ENCODE measurements at regions not wholly inside any gene's neighbourhood (a gene's known extent, or its start where the extent isn't known, plus 50 kb on each side); places are given as distances from the start of the nearest gene placed in this dataset.

- H3K4me3 ChIP-seq (ENCODE audit: low read depth, low read length): no peak overlapping the region
- DNase-seq (ENCODE audit: low read depth): peak; percentile 15
- TF ChIP-seq CTCF (IDR thresholded peaks at IDR 0.05; ENCODE audit: control insufficient read depth, extremely low read depth, insufficient read depth): no peak
Measured at GRCh38 chr18:70627182-70627802, 338.4 kb downstream of the SOCS6 start.

- H3K4me3 ChIP-seq (ENCODE audit: low read depth, low read length): no peak overlapping the region
- no peak for DNase-seq (ENCODE audit: low read depth)
- TF ChIP-seq CTCF (IDR thresholded peaks at IDR 0.05; ENCODE audit: control insufficient read depth, extremely low read depth, insufficient read depth): no peak
Measured at GRCh38 chr18:70622622-70623419, 334.0 kb downstream of the SOCS6 start.

GRCh38 chr18:70621710-70622109 lies 332.9 kb downstream of the SOCS6 start:
- no peak for TF ChIP-seq CTCF (IDR thresholded peaks at IDR 0.05; ENCODE audit: control insufficient read depth, extremely low read depth, insufficient read depth)
- no peak for DNase-seq (ENCODE audit: low read depth)
- H3K4me3 ChIP-seq (ENCODE audit: low read depth, low read length): no peak overlapping the region

- no peak for DNase-seq (ENCODE audit: low read depth)
- no peak for TF ChIP-seq CTCF (IDR thresholded peaks at IDR 0.05; ENCODE audit: control insufficient read depth, extremely low read depth, insufficient read depth)
- H3K4me3 ChIP-seq (ENCODE audit: low read depth, low read length): no peak overlapping the region
Measured at GRCh38 chr18:70620837-70621612, 332.2 kb downstream of the SOCS6 start.

- no peak overlapping the region for H3K4me3 ChIP-seq (ENCODE audit: low read depth, low read length)
- TF ChIP-seq CTCF (IDR thresholded peaks at IDR 0.05; ENCODE audit: control insufficient read depth, extremely low read depth, insufficient read depth): no peak
- DNase-seq (ENCODE audit: low read depth): no peak
Measured at GRCh38 chr18:70617020-70617763, 328.3 kb downstream of the SOCS6 start.

GRCh38 chr18:70600225-70600925 lies 311.5 kb downstream of the SOCS6 start:
- no peak for TF ChIP-seq CTCF (IDR thresholded peaks at IDR 0.05; ENCODE audit: control insufficient read depth, extremely low read depth, insufficient read depth)
- no peak for DNase-seq (ENCODE audit: low read depth)
- H3K4me3 ChIP-seq (ENCODE audit: low read depth, low read length): no peak overlapping the region
